Sigmoid colon (tissue), 6 donors: ENCODE measurements at regions not wholly inside any gene's neighbourhood (a gene's known extent, or its start where the extent isn't known, plus 50 kb on each side); places are given as distances from the start of the nearest gene placed in this dataset.

Source experiments
- DNase-seq: peaks from one replicate; pipeline ENCODE4 v3.0.0-alpha.2; 2019
- H3K27ac ChIP-seq, 4 donors: fragments of 200-600 bp; sonication (generic); one replicate each; pipeline ENCODE4 v1.5.1; 2016 to 2019; ENCODE audit warnings: mild to moderate bottlenecking in 1 of 4
- H3K27me3 ChIP-seq, 3 donors: fragments of 200-600 bp; sonication (generic); one replicate each; pipeline ENCODE4 v1.5.1; 2019; ENCODE audit warnings: mild to moderate bottlenecking in 1 of 3
- H3K36me3 ChIP-seq, 4 donors: fragments of 200-600 bp; sonication (generic); one replicate each; pipeline ENCODE4 v1.5.1; 2016 to 2019
- H3K4me1 ChIP-seq, 4 donors: fragments of 200-600 bp; sonication (generic); one replicate each; pipeline ENCODE4 v1.5.1; 2017 to 2019
- H3K4me3 ChIP-seq, 4 donors: fragments of 200-600 bp; sonication (generic); one replicate each; pipeline ENCODE4 v1.5.1; 2017 to 2019; ENCODE audit warnings: mild to moderate bottlenecking in 2 of 4, moderate library complexity in 1 of 4
- H3K9me3 ChIP-seq, 4 donors: fragments of 200-600 bp in 3 of 4; sonication (generic) in 3 of 4; one replicate each; pipeline versions ENCODE4 v1.5.1 to v1.6.1; 2013 to 2019
- CTCF ChIP-seq, 4 experiments: fragments of 450-650 bp in 3 of 4; fragments of 200-600 bp in 1 of 4; IDR thresholded peaks; one replicate each; pipeline ENCODE4 v1.5.1; 2016 to 2019; ENCODE audit warnings: antibody characterized with exemption in 4 of 4, mild to moderate bottlenecking in 3 of 4, moderate library complexity in 2 of 4
- EP300 ChIP-seq, 4 donors: sonication (generic); formaldehyde crosslinking; IDR thresholded peaks; one replicate each; pipeline ENCODE4 v1.6.1; 2017; ENCODE audit warnings: antibody characterized with exemption in 4 of 4
- POLR2A ChIP-seq, 2 donors: fragments of 450-650 bp; IDR thresholded peaks; one replicate each; pipeline ENCODE4 v1.6.1; 2016; ENCODE audit warnings: antibody characterized with exemption in 2 of 2, mild to moderate bottlenecking in 2 of 2, moderate library complexity in 2 of 2
- POLR2AphosphoS5 ChIP-seq, 4 donors: sonication (generic); formaldehyde crosslinking; IDR thresholded peaks; one replicate each; pipeline ENCODE4 v1.6.1; 2017; ENCODE audit warnings: antibody characterized with exemption in 4 of 4
- WGBS, 2 donors: extraction: QIAGEN DNeasy Blood & Tissue Kit; methylation state at CpG; one replicate each; pipeline ENCODE4 v1.1.7; 2013; 5-methylcytosine and 5-hydroxymethylcytosine counted together
- intact Hi-C: fragments of 100-400 bp; cut with DNase I; formaldehyde crosslinking; loops from one replicate; pipeline ENCODE4 v1.15.1; 2023
- donor health status: healthy with polysubstance abuse.
- donor health status: healthy.

GRCh38 chr16:76956841-76957240, 234.1 kb upstream of the MON1B start:
- Histone ChIP-seq H3K9me3 (peaks cover 0 to 4% (median 0%) of the 10 kb centered on the region in 4 donors), H3K36me3 (no peaks in the 10 kb centered on the region), H3K27me3 (no peaks in the 10 kb centered on the region), H3K4me3 (no peak overlapping the region), H3K4me1 (no peaks in the 10 kb centered on the region), H3K27ac (no peak overlapping the region)
- no peak for DNase-seq
- TF ChIP-seq POLR2AphosphoS5 (IDR thresholded peaks at IDR 0.05) (no peak), EP300 (IDR thresholded peaks at IDR 0.05) (no peak), CTCF (IDR thresholded peaks at IDR 0.05) (no peak), POLR2A (IDR thresholded peaks at IDR 0.05) (no peak)
- WGBS, 2 donors = 60 to 74% methylated on average over 2 of the region's 2 CpGs
- intact Hi-C loops = no loop called here

- no peaks in the 10 kb centered on the region for H3K36me3 ChIP-seq
- no peaks in the 10 kb centered on the region for H3K4me1 ChIP-seq
- no peak overlapping the region for H3K4me3 ChIP-seq
- no peaks in the 10 kb centered on the region for H3K27me3 ChIP-seq
- H3K9me3 ChIP-seq = peaks cover 0 to 4% (median 0%) of the 10 kb centered on the region in 4 donors
- DNase-seq = no peak
- WGBS, 2 donors = 74 to 82% methylated on average over 1 of the region's 1 CpG
- H3K27ac ChIP-seq = no peak overlapping the region
- TF ChIP-seq POLR2A (IDR thresholded peaks at IDR 0.05) (no peak), EP300 (IDR thresholded peaks at IDR 0.05) (no peak), POLR2AphosphoS5 (IDR thresholded peaks at IDR 0.05) (no peak), CTCF (IDR thresholded peaks at IDR 0.05) (no peak)
- intact Hi-C loops = no loop called here
Measured at GRCh38 chr16:76959166-76959565, 231.8 kb upstream of the MON1B start.

- H3K27me3 ChIP-seq = no peaks in the 10 kb centered on the region
- no peak overlapping the region for H3K4me3 ChIP-seq
- intact Hi-C loops = no loop called here
- H3K4me1 ChIP-seq = no peaks in the 10 kb centered on the region
- no peak for DNase-seq
- no peak overlapping the region for H3K27ac ChIP-seq
- TF ChIP-seq EP300 (IDR thresholded peaks at IDR 0.05) = no peak
- TF ChIP-seq POLR2AphosphoS5 (IDR thresholded peaks at IDR 0.05) = no peak
- TF ChIP-seq CTCF (IDR thresholded peaks at IDR 0.05) = no peak
- no peak for TF ChIP-seq POLR2A (IDR thresholded peaks at IDR 0.05)
- H3K36me3 ChIP-seq = no peaks in the 10 kb centered on the region
- 83 to 86% methylated on average over 9 of the region's 9 CpGs for WGBS, 2 donors
- no peaks in the 10 kb centered on the region for H3K9me3 ChIP-seq
Measured at GRCh38 chr16:76963614-76964315, 227.2 kb upstream of the MON1B start.

- no peak overlapping the region for H3K27ac ChIP-seq
- H3K4me1 ChIP-seq = no peaks in the 10 kb centered on the region
- DNase-seq = no peak
- intact Hi-C loops = no loop called here
- WGBS, 2 donors = 84 to 92% methylated on average over 2 of the region's 2 CpGs
- no peaks in the 10 kb centered on the region for H3K36me3 ChIP-seq
- no peaks in the 10 kb centered on the region for H3K9me3 ChIP-seq
- no peak for TF ChIP-seq POLR2A (IDR thresholded peaks at IDR 0.05)
- TF ChIP-seq CTCF (IDR thresholded peaks at IDR 0.05) = no peak
- TF ChIP-seq EP300 (IDR thresholded peaks at IDR 0.05) = no peak
- TF ChIP-seq POLR2AphosphoS5 (IDR thresholded peaks at IDR 0.05) = no peak
- H3K27me3 ChIP-seq = no peaks in the 10 kb centered on the region
- no peak overlapping the region for H3K4me3 ChIP-seq
Measured at GRCh38 chr16:76964464-76965154, 226.4 kb upstream of the MON1B start.
